Hepatocyte (in vitro differentiated cells): ENCODE measurements at regions not wholly inside any gene's neighbourhood (a gene's known extent, or its start where the extent isn't known, plus 50 kb on each side); places are given as distances from the start of the nearest gene placed in this dataset.

ENCODE experiments used
- DNase-seq: peaks from one replicate; pipeline ENCODE4 v3.0.0-alpha.2; 2016; ENCODE audit warnings: low spot score
- H2AFZ ChIP-seq: fragments of 200-600 bp; sonication (generic); 2 replicates; pipeline ENCODE4 v1.6.0; 2016; ENCODE audit warnings: antibody characterized with exemption, mild to moderate bottlenecking
- H3K27ac ChIP-seq: fragments of 200-600 bp; sonication (generic); 2 replicates; pipeline ENCODE4 v1.5.1; 2016; ENCODE audit warnings: mild to moderate bottlenecking
- H3K27me3 ChIP-seq: fragments of 200-600 bp; sonication (generic); 2 replicates; pipeline ENCODE4 v1.6.1; 2016
- H3K36me3 ChIP-seq: fragments of 200-600 bp; sonication (generic); replicated peaks from 2 replicates; pipeline ENCODE4 v1.5.1; 2016; ENCODE audit warnings: low read depth; ENCODE audit not compliant: insufficient read depth
- H3K4me1 ChIP-seq: fragments of 200-600 bp; sonication (generic); 2 replicates; pipeline ENCODE4 v1.5.1; 2016; ENCODE audit warnings: mild to moderate bottlenecking, moderate library complexity; ENCODE audit not compliant: insufficient read depth
- H3K4me2 ChIP-seq: fragments of 200-600 bp; sonication (generic); 2 replicates; pipeline ENCODE4 v1.6.0; 2016
- H3K4me3 ChIP-seq: fragments of 200-600 bp; sonication (generic); 2 replicates; pipeline ENCODE4 v1.5.1; 2016; ENCODE audit warnings: mild to moderate bottlenecking
- H3K79me2 ChIP-seq: fragments of 200-600 bp; sonication (generic); 2 replicates; pipeline ENCODE4 v1.6.0; 2017; ENCODE audit warnings: mild to moderate bottlenecking
- H3K9me2 ChIP-seq: fragments of 200-600 bp; sonication (generic); replicated peaks from 2 replicates; pipeline ENCODE4 v1.6.0; 2017; ENCODE audit warnings: mild to moderate bottlenecking; ENCODE audit not compliant: insufficient read depth
- H3K9me3 ChIP-seq: fragments of 200-600 bp; sonication (generic); 2 replicates; pipeline ENCODE4 v1.5.1; 2016; ENCODE audit warnings: low read depth, mild to moderate bottlenecking
- H4K20me1 ChIP-seq: fragments of 200-600 bp; sonication (generic); 2 replicates; pipeline ENCODE4 v1.6.0; 2016; ENCODE audit warnings: mild to moderate bottlenecking; ENCODE audit not compliant: insufficient read depth, poor library complexity, severe bottlenecking
- EZH2 ChIP-seq: fragments of 200-600 bp; sonication (generic); IDR thresholded peaks from 2 replicates; pipeline ENCODE4 v1.6.1; 2016; ENCODE audit warnings: antibody characterized with exemption, mild to moderate bottlenecking, borderline replicate concordance
- EZH2phosphoT487 ChIP-seq: fragments of 200-600 bp; sonication (generic); IDR thresholded peaks from one replicate; pipeline ENCODE4 v1.6.1; 2018; ENCODE audit warnings: antibody characterized with exemption, mild to moderate bottlenecking, low read depth, moderate library complexity; ENCODE audit not compliant: unreplicated experiment, severe bottlenecking
- WGBS: methylation state at CpG from one replicate; pipeline ENCODE4 v1.1.6; 2016; ENCODE audit warnings: low lambda C conversion rate; ENCODE audit errors: missing lambda C conversion rate; 5-methylcytosine and 5-hydroxymethylcytosine counted together
- TF ChIP-seq, protein P1 (sequence below): fragments of 200-600 bp; sonication (generic); IDR thresholded peaks from 2 replicates; pipeline ENCODE4 v1.5.1; 2016; ENCODE audit warnings: antibody characterized with exemption, mild to moderate bottlenecking; ENCODE audit not compliant: poor library complexity

DNA sequence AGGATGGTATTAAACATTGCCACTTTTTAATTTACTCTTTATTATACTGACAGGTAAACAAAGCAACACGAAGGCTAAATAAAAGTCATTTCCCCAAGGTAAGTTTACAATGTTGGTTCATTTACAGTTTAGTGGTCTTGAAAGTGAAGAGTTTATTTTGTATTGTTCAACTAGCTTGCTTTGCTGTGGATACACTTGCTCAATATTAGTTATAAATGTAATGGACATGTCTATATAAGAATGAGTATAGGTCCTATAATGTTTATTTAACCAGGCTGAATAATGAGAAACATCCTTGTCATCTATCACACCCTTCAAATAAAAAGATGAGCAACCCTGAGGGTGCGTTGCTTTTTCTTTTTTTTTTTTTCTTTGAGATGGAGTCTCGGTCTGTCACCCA lies 1129.4 kb downstream of the TSN start:
- Histone ChIP-seq H3K4me1 (no peaks in the 10 kb centered on the region), H3K79me2 (no peaks in the 10 kb centered on the region), H3K36me3 (no peaks in the 10 kb centered on the region), H4K20me1 (no peaks in the 10 kb centered on the region), H3K27ac (no peak overlapping the region), H3K9me3 (no peaks in the 10 kb centered on the region), H2AFZ (no peak overlapping the region), H3K4me2 (no peak overlapping the region), H3K4me3 (no peak overlapping the region), H3K9me2 (no peaks in the 10 kb centered on the region), H3K27me3 (no peaks in the 10 kb centered on the region)
- WGBS = 89% methylated on average over 3 of the region's 3 CpGs
- DNase-seq = no peak
- no peak for TF ChIP-seq EZH2
- TF ChIP-seq, protein P1, sequence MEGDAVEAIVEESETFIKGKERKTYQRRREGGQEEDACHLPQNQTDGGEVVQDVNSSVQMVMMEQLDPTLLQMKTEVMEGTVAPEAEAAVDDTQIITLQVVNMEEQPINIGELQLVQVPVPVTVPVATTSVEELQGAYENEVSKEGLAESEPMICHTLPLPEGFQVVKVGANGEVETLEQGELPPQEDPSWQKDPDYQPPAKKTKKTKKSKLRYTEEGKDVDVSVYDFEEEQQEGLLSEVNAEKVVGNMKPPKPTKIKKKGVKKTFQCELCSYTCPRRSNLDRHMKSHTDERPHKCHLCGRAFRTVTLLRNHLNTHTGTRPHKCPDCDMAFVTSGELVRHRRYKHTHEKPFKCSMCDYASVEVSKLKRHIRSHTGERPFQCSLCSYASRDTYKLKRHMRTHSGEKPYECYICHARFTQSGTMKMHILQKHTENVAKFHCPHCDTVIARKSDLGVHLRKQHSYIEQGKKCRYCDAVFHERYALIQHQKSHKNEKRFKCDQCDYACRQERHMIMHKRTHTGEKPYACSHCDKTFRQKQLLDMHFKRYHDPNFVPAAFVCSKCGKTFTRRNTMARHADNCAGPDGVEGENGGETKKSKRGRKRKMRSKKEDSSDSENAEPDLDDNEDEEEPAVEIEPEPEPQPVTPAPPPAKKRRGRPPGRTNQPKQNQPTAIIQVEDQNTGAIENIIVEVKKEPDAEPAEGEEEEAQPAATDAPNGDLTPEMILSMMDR = no peak
- TF ChIP-seq EZH2phosphoT487 = no peak

DNA sequence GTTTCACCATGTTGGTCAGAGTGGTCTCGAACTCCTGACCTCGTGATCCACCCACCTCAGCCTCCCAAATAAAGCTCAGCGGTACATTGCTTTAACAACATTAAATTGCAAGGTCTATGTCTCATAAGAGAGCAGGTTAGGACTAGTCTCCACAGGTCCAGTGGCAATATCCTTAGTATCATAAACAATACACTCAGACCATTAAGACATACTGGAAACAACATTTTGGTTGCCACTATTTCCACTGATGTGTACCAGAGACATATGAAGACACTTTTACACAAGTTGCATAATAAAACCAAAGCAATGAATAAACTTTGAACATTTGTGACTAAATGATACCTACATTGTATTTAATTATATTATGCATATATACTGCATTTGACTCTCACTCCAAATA lies 1130.0 kb downstream of the TSN start:
- no peaks in the 10 kb centered on the region for H3K36me3 ChIP-seq
- no peaks in the 10 kb centered on the region for H4K20me1 ChIP-seq
- H2AFZ ChIP-seq = no peak overlapping the region
- H3K27me3 ChIP-seq = no peaks in the 10 kb centered on the region
- no peaks in the 10 kb centered on the region for H3K4me1 ChIP-seq
- no peaks in the 10 kb centered on the region for H3K9me2 ChIP-seq
- 97% methylated on average over 3 of the region's 3 CpGs for WGBS
- H3K4me2 ChIP-seq = no peak overlapping the region
- no peak overlapping the region for H3K27ac ChIP-seq
- TF ChIP-seq EZH2 (no peak), EZH2phosphoT487 (no peak)
- TF ChIP-seq, protein P1 = no peak
- DNase-seq = no peak
- H3K9me3 ChIP-seq = no peaks in the 10 kb centered on the region
- no peak overlapping the region for H3K4me3 ChIP-seq
- no peaks in the 10 kb centered on the region for H3K79me2 ChIP-seq

DNA sequence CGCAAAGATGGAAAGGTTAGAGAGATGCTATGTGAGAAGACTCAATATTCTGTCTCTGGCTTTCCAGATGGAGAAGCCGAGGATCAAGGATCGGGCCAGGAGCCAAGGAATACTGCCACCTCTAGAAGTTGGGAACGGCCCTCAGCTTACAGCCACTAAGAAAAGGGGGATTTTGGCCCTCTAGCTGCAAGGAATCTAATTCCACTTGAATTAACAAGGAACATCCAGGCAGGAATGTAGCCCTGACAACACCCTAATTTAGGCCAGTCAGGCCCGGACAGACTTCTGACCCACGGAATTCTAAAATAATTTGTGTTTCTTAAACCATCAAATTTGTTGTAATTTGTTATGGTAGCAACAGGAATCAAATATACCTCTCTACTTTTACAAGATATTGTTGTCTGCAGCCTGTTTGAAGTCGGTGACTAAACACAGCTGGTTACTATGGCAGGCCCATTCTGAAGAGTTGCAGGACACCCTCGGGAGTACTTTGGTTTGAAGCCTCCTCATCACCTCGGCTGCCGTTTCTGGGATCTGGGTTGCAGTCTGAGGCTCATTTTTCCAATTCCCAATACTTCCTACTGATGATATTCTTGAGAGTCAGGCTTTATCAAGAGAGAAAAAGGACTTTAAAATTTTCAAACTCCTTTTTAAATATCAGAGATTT lies 1131.2 kb downstream of the TSN start:
- no peaks in the 10 kb centered on the region for H3K9me3 ChIP-seq
- H3K9me2 ChIP-seq = no peaks in the 10 kb centered on the region
- H4K20me1 ChIP-seq = no peaks in the 10 kb centered on the region
- no peaks in the 10 kb centered on the region for H3K79me2 ChIP-seq
- TF ChIP-seq EZH2 = no peak
- no peak for TF ChIP-seq EZH2phosphoT487
- no peaks in the 10 kb centered on the region for H3K4me1 ChIP-seq
- DNase-seq = no peak
- H3K4me3 ChIP-seq = no peak overlapping the region
- H2AFZ ChIP-seq = no peak overlapping the region
- H3K36me3 ChIP-seq = no peaks in the 10 kb centered on the region
- no peaks in the 10 kb centered on the region for H3K27me3 ChIP-seq
- H3K27ac ChIP-seq = no peak overlapping the region
- no peak overlapping the region for H3K4me2 ChIP-seq
- WGBS = 52% methylated on average over 10 of the region's 10 CpGs

DNA sequence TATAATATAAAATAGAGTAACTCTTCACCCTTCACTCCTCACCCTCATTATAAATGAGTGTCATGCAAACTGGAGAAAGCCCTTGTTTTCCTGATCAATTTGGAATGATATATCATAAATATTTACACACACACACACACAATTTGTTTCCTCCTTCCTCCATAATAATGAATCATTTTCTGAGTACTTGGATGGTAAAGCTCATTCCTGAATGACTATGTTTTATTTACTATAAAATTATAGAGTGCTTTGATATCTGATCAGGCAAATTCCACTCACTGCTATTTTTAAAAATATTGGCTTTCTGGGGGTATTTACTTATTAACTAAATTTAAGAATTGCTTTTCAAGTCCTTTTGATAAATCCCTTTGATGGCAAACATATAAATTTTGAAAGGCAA lies 1125.5 kb upstream of the CNTNAP5 start:
- DNase-seq = no peak
- H3K4me2 ChIP-seq = no peak overlapping the region
- H2AFZ ChIP-seq = no peak overlapping the region
- H3K27ac ChIP-seq = no peak overlapping the region
- no peaks in the 10 kb centered on the region for H3K9me2 ChIP-seq
- no peaks in the 10 kb centered on the region for H4K20me1 ChIP-seq
- H3K4me3 ChIP-seq = no peak overlapping the region
- no peaks in the 10 kb centered on the region for H3K9me3 ChIP-seq
- H3K79me2 ChIP-seq = no peaks in the 10 kb centered on the region
- TF ChIP-seq EZH2phosphoT487 = no peak
- no peak for TF ChIP-seq EZH2
- TF ChIP-seq, protein P1 = no peak
- no peaks in the 10 kb centered on the region for H3K27me3 ChIP-seq
- H3K36me3 ChIP-seq = no peaks in the 10 kb centered on the region
- H3K4me1 ChIP-seq = no peaks in the 10 kb centered on the region
